H9 (cell line): ENCODE measurements at regions not wholly inside any gene's neighbourhood (a gene's known extent, or its start where the extent isn't known, plus 50 kb on each side); places are given as distances from the start of the nearest gene placed in this dataset.

Source experiments
- DNase-seq: peaks from one replicate; pipeline ENCODE4 v3.0.0-alpha.2; 2017
- H2AFZ ChIP-seq: one replicate; pipeline ENCODE4 v1.6.1; 2013; ENCODE audit warnings: mild to moderate bottlenecking, low read length, control low read depth, moderate library complexity
- H2AK5ac ChIP-seq: 2 replicates; pipeline ENCODE4 v1.6.1; 2013; ENCODE audit warnings: low read length, control low read depth, mixed read lengths; ENCODE audit not compliant: insufficient read length
- H2BK120ac ChIP-seq: one replicate; pipeline ENCODE4 v1.6.1; 2013; ENCODE audit warnings: low read depth, mild to moderate bottlenecking, low read length, control low read depth, inconsistent platforms; ENCODE audit not compliant: poor library complexity, severe bottlenecking
- H2BK12ac ChIP-seq: 2 replicates; pipeline ENCODE4 v1.6.1; 2013; ENCODE audit warnings: low read length, control low read depth, mixed read lengths, low read depth; ENCODE audit not compliant: insufficient read length
- H2BK15ac ChIP-seq: 2 replicates; pipeline ENCODE4 v1.6.1; 2013; ENCODE audit warnings: low read depth, low read length, control low read depth
- H2BK20ac ChIP-seq: one replicate; pipeline ENCODE4 v1.6.1; 2013; ENCODE audit warnings: low read depth, mild to moderate bottlenecking, low read length, control low read depth, inconsistent platforms; ENCODE audit not compliant: poor library complexity, severe bottlenecking
- H2BK5ac ChIP-seq: 2 replicates; pipeline ENCODE4 v1.6.1; 2013; ENCODE audit warnings: low read length, control low read depth, mixed read lengths; ENCODE audit not compliant: insufficient read length
- H3K14ac ChIP-seq: 2 replicates; pipeline ENCODE4 v1.6.1; 2013; ENCODE audit warnings: low read length, control low read depth; ENCODE audit not compliant: insufficient read depth
- H3K18ac ChIP-seq: 2 replicates; pipeline ENCODE4 v1.6.1; 2013; ENCODE audit warnings: low read depth, mild to moderate bottlenecking, mixed read lengths, low read length, control low read depth; ENCODE audit not compliant: insufficient read length
- H3K23ac ChIP-seq: 2 replicates; pipeline ENCODE4 v1.6.1; 2013; ENCODE audit warnings: low read length, control low read depth, mixed read lengths, low read depth; ENCODE audit not compliant: insufficient read length
- H3K23me2 ChIP-seq: 2 replicates; pipeline ENCODE4 v1.6.1; 2013; ENCODE audit warnings: low read depth, mild to moderate bottlenecking, mixed read lengths, low read length, control low read depth; ENCODE audit not compliant: insufficient read length, poor library complexity, severe bottlenecking
- H3K27ac ChIP-seq: 2 replicates; pipeline ENCODE4 v1.5.1; 2013; ENCODE audit warnings: low read length, control low read depth, mixed read lengths, low read depth; ENCODE audit not compliant: insufficient read length
- H3K27me3 ChIP-seq: 2 replicates; pipeline ENCODE4 v1.6.1; 2013; ENCODE audit warnings: low read length, control low read depth, inconsistent platforms; ENCODE audit not compliant: insufficient read depth
- H3K4ac ChIP-seq: 2 replicates; pipeline ENCODE4 v1.6.1; 2013; ENCODE audit warnings: low read depth, mild to moderate bottlenecking, control low read depth, inconsistent platforms, low read length, moderate library complexity
- H3K4me1 ChIP-seq: 2 replicates; pipeline ENCODE4 v1.6.1; 2013; ENCODE audit warnings: low read length, control low read depth, inconsistent platforms; ENCODE audit not compliant: insufficient read depth
- H3K4me2 ChIP-seq: 2 replicates; pipeline ENCODE4 v1.6.1; 2013; ENCODE audit warnings: low read length, control low read depth, mixed read lengths; ENCODE audit not compliant: insufficient read length, insufficient read depth
- H3K56ac ChIP-seq: 2 replicates; pipeline ENCODE4 v1.6.1; 2013; ENCODE audit warnings: low read depth, mild to moderate bottlenecking, mixed read lengths, low read length, control low read depth; ENCODE audit not compliant: insufficient read length
- H3K79me1 ChIP-seq: 2 replicates; pipeline ENCODE4 v1.6.1; 2013; ENCODE audit warnings: low read depth, mild to moderate bottlenecking, moderate library complexity, low read length, control low read depth, inconsistent platforms; ENCODE audit not compliant: insufficient read depth, poor library complexity, severe bottlenecking
- H3K79me2 ChIP-seq: 2 replicates; pipeline ENCODE4 v1.6.1; 2013; ENCODE audit warnings: low read length, control low read depth, inconsistent platforms; ENCODE audit not compliant: insufficient read depth
- H3K9ac ChIP-seq: 2 replicates; pipeline ENCODE4 v1.6.1; 2013; ENCODE audit warnings: low read length, control low read depth, mixed read lengths; ENCODE audit not compliant: insufficient read length; ENCODE audit errors: extremely low read depth
- H3K9me3 ChIP-seq: one replicate; pipeline ENCODE4 v1.6.1; 2013; ENCODE audit warnings: low read depth, low read length, inconsistent platforms; ENCODE audit not compliant: control insufficient read depth
- H3T11ph ChIP-seq: one replicate; pipeline ENCODE4 v1.6.1; 2013; ENCODE audit warnings: mild to moderate bottlenecking, low read length, control low read depth, inconsistent platforms
- H4K20me1 ChIP-seq: one replicate; pipeline ENCODE4 v1.6.1; 2013; ENCODE audit not compliant: control insufficient read depth, insufficient read length, insufficient read depth
- H4K5ac ChIP-seq: 2 replicates; pipeline ENCODE4 v1.6.1; 2013; ENCODE audit warnings: low read depth, mild to moderate bottlenecking, mixed read lengths, low read length, control low read depth; ENCODE audit not compliant: insufficient read length
- H4K8ac ChIP-seq: replicated peaks from 2 replicates; pipeline ENCODE4 v1.6.1; 2013; ENCODE audit warnings: low read length, control low read depth, mixed read lengths, low read depth; ENCODE audit not compliant: insufficient read length
- H4K91ac ChIP-seq: 2 replicates; pipeline ENCODE4 v1.6.1; 2013; ENCODE audit warnings: low read depth, mild to moderate bottlenecking, moderate library complexity, mixed read lengths, low read length, control low read depth; ENCODE audit not compliant: insufficient read length
- H3K27ac Mint-ChIP-seq, 3 experiments: 2 replicates in 2 of 3; 3 replicates in 1 of 3; pipeline ENCODE4 v1.8.0; 2020 to 2021; ENCODE audit warnings: mixed read lengths in 3 of 3, mild to moderate bottlenecking in 1 of 3, moderate library complexity in 1 of 3
- H3K27me3 Mint-ChIP-seq: 2 replicates; pipeline ENCODE4 v1.8.0; 2021; ENCODE audit warnings: low read depth, mild to moderate bottlenecking, moderate library complexity, mixed read lengths
- H3K36me3 Mint-ChIP-seq, 3 experiments: 2 replicates in 2 of 3; 3 replicates in 1 of 3; pipeline ENCODE4 v1.8.0; 2020 to 2021; ENCODE audit warnings: low read depth in 3 of 3, mixed read lengths in 3 of 3; ENCODE audit not compliant: insufficient read depth in 1 of 3
- H3K4me1 Mint-ChIP-seq, 2 experiments: 2 replicates each; pipeline ENCODE4 v1.8.0; 2020; ENCODE audit warnings: mixed read lengths in 2 of 2
- H3K4me3 Mint-ChIP-seq, 2 experiments: 2 replicates in 1 of 2; 3 replicates in 1 of 2; pipeline ENCODE4 v1.8.0; 2020 to 2021; ENCODE audit warnings: mild to moderate bottlenecking in 2 of 2, mixed read lengths in 2 of 2, moderate library complexity in 1 of 2
- H3K9me3 Mint-ChIP-seq, 2 experiments: 2 replicates in 1 of 2; 3 replicates in 1 of 2; pipeline ENCODE4 v1.8.0; 2020; ENCODE audit warnings: mild to moderate bottlenecking in 2 of 2, mixed read lengths in 2 of 2, moderate library complexity in 1 of 2
- CTCF ChIP-seq: fragments of 200-600 bp; sonication (generic); conservative IDR thresholded peaks from 3 replicates; pipeline ENCODE4 v1.8.0; 2021; ENCODE audit warnings: antibody characterized with exemption, mild to moderate bottlenecking
- WGBS: extraction: QIAGEN DNeasy Blood & Tissue Kit; methylation state at CpG from one replicate; pipeline ENCODE4 v1.1.7; 2013; ENCODE audit warnings: missing lambda C conversion rate, low lambda C conversion rate, mixed read lengths; ENCODE audit not compliant: insufficient read length; ENCODE audit errors: extremely low coverage; 5-methylcytosine and 5-hydroxymethylcytosine counted together

GRCh38 chr18:44516450-44516849 is 164.2 kb upstream of the SETBP1 start:
- Histone ChIP-seq H3K79me1 (no peaks in the 10 kb centered on the region), H3K4me2 (no peak overlapping the region)
- WGBS = no CpG with 5 or more reads among the region's 1 CpG

More at GRCh38 chr18:44516450-44516849, 164.2 kb upstream of the SETBP1 start:
- H3K9me3 Mint-ChIP-seq = no peaks in the 10 kb centered on the region
- no peak overlapping the region for H3K4me3 Mint-ChIP-seq
- Histone ChIP-seq H4K5ac (no peak overlapping the region), H3T11ph (no peak overlapping the region), H2AK5ac (no peak overlapping the region), H3K14ac (no peak overlapping the region), H2BK120ac (no peak overlapping the region), H3K18ac (no peak overlapping the region), H2BK20ac (no peak overlapping the region), H4K8ac (no peak overlapping the region), H3K4ac (no peak overlapping the region), H3K56ac (no peak overlapping the region), H4K20me1 (no peaks in the 10 kb centered on the region), H2BK15ac (no peak overlapping the region), H3K79me2 (no peaks in the 10 kb centered on the region), H3K9ac (no peak overlapping the region), H3K9me3 (no peaks in the 10 kb centered on the region), H3K4me1 (no peaks in the 10 kb centered on the region), H4K91ac (no peak overlapping the region), H2AFZ (no peak overlapping the region), H2BK5ac (no peak overlapping the region), H3K23ac (no peak overlapping the region), H2BK12ac (no peak overlapping the region), H3K23me2 (no peaks in the 10 kb centered on the region), H3K27ac (no peak overlapping the region), H3K27me3 (no peaks in the 10 kb centered on the region)
- TF ChIP-seq CTCF = no peak
- H3K27me3 Mint-ChIP-seq = no peaks in the 10 kb centered on the region
- peaks cover 0 to 3% of the 10 kb centered on the region in 2 experiments; a peak in 1 of 4 replicates for H3K4me1 Mint-ChIP-seq
- H3K27ac Mint-ChIP-seq = no peak overlapping the region; a peak in 1 of 7 replicates
- H3K36me3 Mint-ChIP-seq = no peaks in the 10 kb centered on the region
- DNase-seq = no peak
